HTR-8/SVneo (cell line): ENCODE measurements at regions not wholly inside any gene's neighbourhood (a gene's known extent, or its start where the extent isn't known, plus 50 kb on each side); places are given as distances from the start of the nearest gene placed in this dataset.

ENCODE experiments used
- DNase-seq: peaks from one replicate; pipeline ENCODE4 v3.0.0; 2011; ENCODE audit warnings: low spot score, mixed read lengths; ENCODE audit not compliant: insufficient read length
- FAIRE-seq: peaks from 2 replicates; lab custom pipeline; 2011; peaks lifted over from hg19 to GRCh38; lab: Jason Lieb, UNC

- FAIRE-seq (no peak), DNase-seq (no peak)
Observed at GRCh38 chr6:56299916-56300315, 52.5 kb upstream of the COL21A1 start.

DNA sequence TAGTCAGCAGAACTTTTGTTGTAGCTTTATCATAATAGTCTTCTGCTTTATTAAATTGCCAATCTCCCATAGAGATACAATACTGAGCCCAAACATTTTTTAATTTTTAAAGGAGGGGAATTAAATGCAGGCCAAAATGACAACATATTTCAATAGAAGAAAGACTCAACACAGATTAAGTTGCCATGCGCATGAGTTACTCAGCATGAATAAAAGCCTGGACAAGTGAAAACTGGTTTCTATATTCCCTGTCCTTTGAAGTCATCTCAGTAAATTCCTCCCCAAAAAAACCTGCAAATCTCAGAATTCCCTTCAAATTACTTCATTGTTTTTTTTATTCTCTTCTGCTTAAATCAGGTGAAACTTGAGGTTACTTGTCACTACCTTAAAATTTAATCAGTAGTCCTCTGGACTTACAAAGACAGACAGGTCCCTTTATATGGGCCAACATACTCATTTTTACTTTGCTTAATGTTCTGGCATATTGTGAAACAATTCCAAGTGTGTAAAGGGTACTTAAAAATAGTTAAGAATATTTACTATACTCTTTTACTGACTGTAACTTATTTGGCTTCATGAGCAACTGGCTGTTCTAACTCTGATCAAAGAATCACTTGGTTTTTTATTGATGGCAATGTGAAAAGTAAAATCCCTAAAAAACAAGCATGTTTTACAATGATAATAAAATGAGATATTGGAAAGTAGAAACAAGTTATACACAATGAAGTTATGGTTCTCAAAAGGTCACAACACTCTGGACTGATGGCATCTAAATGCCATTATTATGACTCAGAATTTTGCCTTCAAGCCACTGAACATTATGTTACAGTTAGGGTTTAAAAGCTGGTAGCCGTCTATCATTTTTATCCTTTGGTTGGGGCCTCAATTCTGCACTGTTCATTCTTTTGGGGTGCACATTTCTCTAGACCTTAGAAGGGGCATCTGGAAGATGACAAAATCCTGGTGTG, 49.9 kb upstream of the COL21A1 start:
- DNase-seq, result no peak
- no peak for FAIRE-seq
